ENCODE measurements at regions not wholly inside any gene's neighbourhood (a gene's known extent, or its start where the extent isn't known, plus 50 kb on each side); places are given as distances from the start of the nearest gene placed in this dataset.

DNA sequence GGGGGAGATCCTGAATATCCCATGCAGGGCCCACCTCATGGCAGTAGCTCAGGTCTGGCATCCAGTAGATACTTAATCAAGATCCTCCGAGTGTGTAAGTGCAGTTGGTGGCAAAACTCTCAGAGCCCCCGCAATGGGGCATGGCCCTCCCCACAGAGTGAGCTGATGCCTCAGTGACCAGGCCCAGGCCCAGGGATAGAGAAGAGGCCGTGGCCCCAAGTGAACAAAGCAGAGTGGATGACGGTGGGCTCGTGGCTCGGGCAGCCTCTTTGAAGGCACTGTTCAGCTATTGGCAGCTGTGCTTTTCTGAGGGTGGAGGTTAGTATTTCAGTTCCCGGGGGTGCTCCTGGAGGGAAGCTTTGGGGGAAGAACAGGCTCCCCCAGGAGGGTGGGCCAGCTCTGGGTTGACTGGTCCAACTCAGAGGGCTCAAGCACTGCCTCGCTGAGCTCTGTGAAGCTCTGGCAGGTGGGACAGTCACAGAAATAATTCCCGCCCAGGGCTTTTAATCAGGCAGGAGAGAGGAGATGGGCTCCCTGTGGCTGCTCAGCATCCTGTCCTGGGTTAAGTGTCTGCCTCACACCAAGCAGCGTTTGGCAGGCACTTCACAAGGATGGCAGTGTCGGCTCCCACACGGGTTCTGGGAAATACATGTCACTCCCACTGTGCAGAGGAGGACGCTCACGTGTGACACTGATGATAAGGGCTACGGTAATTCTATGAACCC, 583.6 kb downstream of the TCERG1L start:
- Histone ChIP-seq H3K27me3 (no peaks in the 10 kb centered on the region), H3K27ac (no peak overlapping the region), H3K36me3 (no peaks in the 10 kb centered on the region), H3K4me1 (no peaks in the 10 kb centered on the region), H3K9me3 (no peaks in the 10 kb centered on the region), H3K4me3 (no peak overlapping the region)
- no peak for DNase-seq
- TF ChIP-seq, protein P1, sequence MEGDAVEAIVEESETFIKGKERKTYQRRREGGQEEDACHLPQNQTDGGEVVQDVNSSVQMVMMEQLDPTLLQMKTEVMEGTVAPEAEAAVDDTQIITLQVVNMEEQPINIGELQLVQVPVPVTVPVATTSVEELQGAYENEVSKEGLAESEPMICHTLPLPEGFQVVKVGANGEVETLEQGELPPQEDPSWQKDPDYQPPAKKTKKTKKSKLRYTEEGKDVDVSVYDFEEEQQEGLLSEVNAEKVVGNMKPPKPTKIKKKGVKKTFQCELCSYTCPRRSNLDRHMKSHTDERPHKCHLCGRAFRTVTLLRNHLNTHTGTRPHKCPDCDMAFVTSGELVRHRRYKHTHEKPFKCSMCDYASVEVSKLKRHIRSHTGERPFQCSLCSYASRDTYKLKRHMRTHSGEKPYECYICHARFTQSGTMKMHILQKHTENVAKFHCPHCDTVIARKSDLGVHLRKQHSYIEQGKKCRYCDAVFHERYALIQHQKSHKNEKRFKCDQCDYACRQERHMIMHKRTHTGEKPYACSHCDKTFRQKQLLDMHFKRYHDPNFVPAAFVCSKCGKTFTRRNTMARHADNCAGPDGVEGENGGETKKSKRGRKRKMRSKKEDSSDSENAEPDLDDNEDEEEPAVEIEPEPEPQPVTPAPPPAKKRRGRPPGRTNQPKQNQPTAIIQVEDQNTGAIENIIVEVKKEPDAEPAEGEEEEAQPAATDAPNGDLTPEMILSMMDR (IDR thresholded peaks at IDR 0.05 in 4 of 5, conservative IDR thresholded peaks at IDR 0.05 in 1 of 5) = no peak
- no peak for TF ChIP-seq POLR2A (IDR thresholded peaks at IDR 0.05)
- no peak for ATAC-seq
- in situ Hi-C loops (cut with MboI; ENCODE audit: low sequenced_read_pairs in 4 of 4) = no loop called here
- intact Hi-C loops (cut with DNase I; ENCODE audit: low total_unique reads) = no loop called here

DNA sequence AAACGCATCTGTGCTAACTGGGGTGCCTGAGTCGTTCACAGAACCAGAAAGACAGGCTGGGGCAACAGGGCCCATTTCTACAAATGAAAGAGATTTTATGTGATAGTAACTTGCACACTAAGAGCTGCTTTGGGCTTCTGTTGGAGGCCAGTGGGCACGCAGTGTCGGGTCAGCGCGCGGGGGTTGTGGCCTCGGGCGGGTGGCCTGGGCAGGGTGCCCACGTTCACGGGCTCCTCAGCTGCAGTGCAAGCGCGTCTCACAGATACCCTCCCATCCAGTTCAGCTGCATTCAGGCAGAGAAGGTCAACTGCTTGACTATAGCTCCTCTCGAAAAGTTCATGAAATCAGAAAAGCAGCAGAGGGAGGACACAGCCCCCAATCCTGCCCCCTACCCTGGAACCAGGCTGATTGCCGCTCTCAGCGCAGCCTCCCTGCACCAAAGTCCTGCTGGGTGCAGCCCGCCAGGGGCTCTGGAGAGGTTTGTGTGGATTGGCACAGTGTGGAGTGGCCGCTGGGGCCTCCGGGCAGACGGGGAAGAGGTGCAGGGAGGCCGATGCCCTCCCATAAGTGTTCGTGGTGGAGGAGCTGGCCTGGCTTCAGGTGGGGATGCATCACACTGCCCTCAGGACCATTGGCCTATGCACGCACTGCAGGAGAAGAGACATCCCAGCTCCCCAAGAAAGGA, 582.8 kb downstream of the TCERG1L start:
- no peak overlapping the region for H3K27ac ChIP-seq
- in situ Hi-C loops (cut with MboI; ENCODE audit: low sequenced_read_pairs in 4 of 4) = no loop called here
- ATAC-seq = no peak
- H3K9me3 ChIP-seq = no peaks in the 10 kb centered on the region
- intact Hi-C loops (cut with DNase I; ENCODE audit: low total_unique reads) = no loop called here
- H3K27me3 ChIP-seq = no peaks in the 10 kb centered on the region
- H3K36me3 ChIP-seq = no peaks in the 10 kb centered on the region
- DNase-seq = no peak
- TF ChIP-seq, protein P1 (IDR thresholded peaks at IDR 0.05 in 4 of 5, conservative IDR thresholded peaks at IDR 0.05 in 1 of 5) = no peak
- no peak for TF ChIP-seq POLR2A (IDR thresholded peaks at IDR 0.05)
- no peak overlapping the region for H3K4me3 ChIP-seq
- H3K4me1 ChIP-seq = no peaks in the 10 kb centered on the region

DNA sequence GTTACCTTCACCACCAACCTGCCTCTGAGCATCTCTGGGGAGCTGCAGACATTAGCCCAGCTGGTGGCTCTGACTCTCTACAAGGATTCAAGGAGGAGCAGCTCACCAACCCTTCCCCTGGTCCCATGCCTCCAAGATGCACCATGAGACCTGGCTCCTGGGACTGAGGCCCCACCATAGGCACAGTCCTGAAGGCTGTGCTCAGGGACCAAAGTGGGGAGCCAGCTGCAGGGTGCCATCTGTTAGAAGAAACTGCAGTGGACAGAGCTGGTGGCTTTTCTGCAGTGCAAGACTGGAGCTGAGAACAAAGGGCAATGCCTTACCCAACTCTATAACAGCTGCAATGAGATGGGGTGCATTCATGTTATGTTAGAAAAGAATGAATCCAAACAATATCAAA, 581.6 kb downstream of the TCERG1L start:
- no peak for ATAC-seq
- TF ChIP-seq, protein P1 (IDR thresholded peaks at IDR 0.05 in 4 of 5, conservative IDR thresholded peaks at IDR 0.05 in 1 of 5) = no peak
- TF ChIP-seq POLR2A (IDR thresholded peaks at IDR 0.05) = no peak
- H3K27ac ChIP-seq = no peak overlapping the region
- H3K9me3 ChIP-seq = no peaks in the 10 kb centered on the region
- H3K27me3 ChIP-seq = no peaks in the 10 kb centered on the region
- in situ Hi-C loops (cut with MboI; ENCODE audit: low sequenced_read_pairs in 4 of 4) (no loop called here), intact Hi-C loops (cut with DNase I; ENCODE audit: low total_unique reads) (no loop called here)
- H3K36me3 ChIP-seq = no peaks in the 10 kb centered on the region
- H3K4me1 ChIP-seq = no peaks in the 10 kb centered on the region
- H3K4me3 ChIP-seq = no peak overlapping the region
- DNase-seq = no peak

DNA sequence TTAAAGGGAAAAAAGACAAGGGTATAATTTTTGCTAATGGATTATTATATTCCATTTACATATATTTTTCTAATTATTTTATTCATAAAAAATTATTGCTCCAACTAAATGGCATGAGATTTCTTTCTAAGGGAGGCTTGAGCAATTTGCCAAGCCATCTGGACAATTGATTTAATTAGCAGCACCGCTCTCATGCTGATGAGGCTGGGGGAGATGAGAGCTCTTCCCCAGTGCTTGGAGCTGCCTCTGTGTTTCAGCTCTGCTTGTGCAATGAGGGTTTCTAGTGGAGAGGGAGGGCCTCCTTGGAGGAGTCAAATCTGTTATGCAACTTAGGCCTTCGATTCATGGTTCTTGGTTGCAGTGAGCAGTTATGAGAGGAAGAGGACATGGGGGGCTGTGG, 574.3 kb downstream of the TCERG1L start:
- ATAC-seq (no peak), DNase-seq (no peak)
- H3K27me3 ChIP-seq = no peaks in the 10 kb centered on the region
- TF ChIP-seq, protein P1 (IDR thresholded peaks at IDR 0.05 in 4 of 5, conservative IDR thresholded peaks at IDR 0.05 in 1 of 5) = no peak
- TF ChIP-seq POLR2A (IDR thresholded peaks at IDR 0.05) = no peak
- H3K4me3 ChIP-seq = no peak overlapping the region
- intact Hi-C loops (cut with DNase I; ENCODE audit: low total_unique reads) (no loop called here), in situ Hi-C loops (cut with MboI; ENCODE audit: low sequenced_read_pairs in 4 of 4) (no loop called here)
- H3K9me3 ChIP-seq = no peaks in the 10 kb centered on the region
- no peaks in the 10 kb centered on the region for H3K36me3 ChIP-seq
- H3K27ac ChIP-seq = no peak overlapping the region
- no peaks in the 10 kb centered on the region for H3K4me1 ChIP-seq
